Activated naive CD4-positive, alpha-beta T cell treated with anti-CD3 and anti-CD28 coated beads, Interleukin-2, amount 50 U/mL, for 72 hours (primary cell): ENCODE measurements at regions not wholly inside any gene's neighbourhood (a gene's known extent, or its start where the extent isn't known, plus 50 kb on each side); places are given as distances from the start of the nearest gene placed in this dataset.
"Not testable (repeated sequence)": the region's sequence is repeated elsewhere in the genome, so short reads cannot be mapped to it uniquely, and the experiment has no call there.

Source experiments
- ATAC-seq, 2 donors: fragments of 150-1000 bp; cut with Tn5 transposase; 2 replicates each; pipeline ENCODE4 v1.10.0; 2021; ENCODE audit warnings: mild to moderate bottlenecking in 2 of 2, moderate library complexity in 2 of 2
- DNase-seq, 2 donors: peaks; one replicate each; pipeline ENCODE4 v3.0.0; 2021 to 2022; ENCODE audit warnings: low spot score in 2 of 2
- H3K27ac Mint-ChIP-seq, 2 donors: one replicate each; pipeline ENCODE4 v1.8.0; 2022; ENCODE audit warnings: mild to moderate bottlenecking in 2 of 2, mixed read lengths in 2 of 2
- H3K36me3 Mint-ChIP-seq, 2 donors: one replicate each; pipeline ENCODE4 v1.8.0; 2022; ENCODE audit warnings: mixed read lengths in 2 of 2
- H3K9me3 Mint-ChIP-seq, 2 donors: one replicate each; pipeline ENCODE4 v1.8.0; 2022; ENCODE audit warnings: mixed read lengths in 2 of 2

DNA sequence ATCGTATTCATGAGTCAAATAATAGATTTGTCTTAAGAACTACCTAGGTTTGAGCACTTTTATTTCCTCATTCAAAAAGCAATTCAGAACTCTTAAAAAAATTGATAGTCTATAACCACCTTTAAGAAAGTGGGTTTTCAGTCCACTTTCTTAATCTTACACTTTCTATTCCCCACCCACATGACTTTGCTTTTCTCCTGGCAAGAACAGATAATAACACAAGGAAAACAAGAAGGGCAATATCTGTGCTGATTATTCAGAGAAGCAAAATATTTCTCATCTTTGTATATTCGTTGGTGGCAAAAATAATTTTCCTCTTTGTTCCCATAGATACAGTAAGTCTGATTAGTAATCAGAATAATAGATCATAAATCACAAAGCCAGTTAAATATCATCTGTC lies 130.6 kb upstream of the DNAJC10 start:
- Mint-ChIP-seq H3K27ac (no peak overlapping the region), H3K36me3 (no peaks in the 10 kb centered on the region), H3K9me3 (no peaks in the 10 kb centered on the region)
- no peak for ATAC-seq
- DNase-seq = no peak

DNA sequence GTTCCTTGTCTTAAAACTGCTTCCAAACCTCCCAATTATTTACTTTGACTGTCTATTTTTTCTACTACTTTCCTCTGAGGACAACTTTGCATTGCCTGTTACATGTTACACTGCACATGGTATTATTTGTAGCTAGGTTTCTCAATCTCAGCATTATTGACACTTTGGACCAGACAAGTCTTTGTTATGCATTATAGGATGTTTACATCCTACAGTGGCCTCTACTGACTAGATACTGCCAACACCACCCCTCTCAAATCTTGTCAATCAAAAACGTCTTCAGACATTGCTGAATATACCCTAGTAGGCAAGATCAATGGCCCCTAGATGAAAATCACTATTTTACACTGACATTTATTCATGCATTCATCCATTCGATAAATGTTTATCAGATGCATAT lies 129.6 kb upstream of the DNAJC10 start:
- H3K27ac Mint-ChIP-seq = no peak overlapping the region
- no peaks in the 10 kb centered on the region for H3K9me3 Mint-ChIP-seq
- H3K36me3 Mint-ChIP-seq = no peaks in the 10 kb centered on the region
- DNase-seq (no peak), ATAC-seq (no peak)

DNA sequence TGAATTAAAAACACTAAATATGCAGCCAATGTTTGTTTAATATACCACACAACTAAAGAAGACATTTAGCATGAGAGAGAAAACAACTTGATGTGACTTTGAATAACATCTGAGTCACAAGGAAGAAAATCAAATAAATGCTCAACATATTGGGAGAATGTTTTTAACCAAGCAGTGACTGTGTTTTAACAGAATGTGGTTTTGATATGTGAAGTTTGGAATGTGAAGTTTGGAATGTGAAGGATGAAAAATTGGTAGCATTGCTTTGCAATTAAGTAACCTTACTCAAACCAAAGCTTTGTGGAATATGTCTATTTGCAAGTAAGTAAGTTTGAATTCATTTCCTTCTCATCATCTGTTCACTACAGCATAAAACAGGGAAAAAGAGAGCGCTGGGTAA lies 128.2 kb upstream of the DNAJC10 start:
- ATAC-seq (no peak), DNase-seq (no peak)
- no peak overlapping the region for H3K27ac Mint-ChIP-seq
- no peaks in the 10 kb centered on the region for H3K9me3 Mint-ChIP-seq
- H3K36me3 Mint-ChIP-seq = no peaks in the 10 kb centered on the region

DNA sequence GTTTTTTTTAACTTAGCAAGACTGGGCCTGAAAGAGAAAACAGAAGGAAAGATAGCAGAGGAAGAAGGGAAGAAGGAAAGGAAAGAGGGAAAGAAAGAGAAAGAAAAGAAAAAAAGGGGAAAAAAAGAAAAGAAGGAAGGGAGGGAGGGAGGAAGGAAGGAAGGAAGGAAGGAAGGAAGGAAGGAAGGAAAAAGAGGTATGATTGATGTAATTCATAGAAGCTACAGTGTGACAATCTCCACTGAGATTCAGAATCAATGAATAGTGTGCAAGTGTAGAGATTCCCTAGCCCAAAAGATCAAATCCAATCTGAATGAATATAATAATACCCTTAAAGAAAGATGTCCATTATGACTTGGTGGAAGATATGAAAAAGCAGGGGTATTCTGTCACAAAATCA lies 126.9 kb upstream of the DNAJC10 start:
- Mint-ChIP-seq H3K36me3 (no peaks in the 10 kb centered on the region), H3K9me3 (no peaks in the 10 kb centered on the region), H3K27ac (no peak overlapping the region)
- DNase-seq (no peak), ATAC-seq (no peak)

DNA sequence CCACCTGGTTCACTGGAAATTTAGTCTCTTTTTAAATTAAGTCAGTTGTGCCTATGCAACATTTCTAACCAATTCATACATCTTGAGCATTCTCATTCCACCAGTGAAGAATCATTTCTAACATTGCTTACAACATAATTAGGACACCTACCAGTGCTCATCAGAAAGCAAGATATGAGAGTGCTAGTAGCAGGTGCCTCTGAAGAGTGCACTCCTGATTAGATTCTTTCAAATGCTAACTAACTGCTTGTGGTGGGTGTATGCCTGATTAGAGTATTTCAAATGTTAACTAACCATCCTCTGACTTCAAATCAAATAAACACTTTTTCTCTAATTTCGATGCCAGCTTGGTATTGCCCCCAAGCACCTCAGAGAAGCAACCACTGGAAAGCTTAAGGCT lies 124.3 kb upstream of the DNAJC10 start:
- Mint-ChIP-seq H3K9me3 (no peaks in the 10 kb centered on the region), H3K27ac (no peak overlapping the region), H3K36me3 (no peaks in the 10 kb centered on the region)
- ATAC-seq (no peak), DNase-seq (no peak)

DNA sequence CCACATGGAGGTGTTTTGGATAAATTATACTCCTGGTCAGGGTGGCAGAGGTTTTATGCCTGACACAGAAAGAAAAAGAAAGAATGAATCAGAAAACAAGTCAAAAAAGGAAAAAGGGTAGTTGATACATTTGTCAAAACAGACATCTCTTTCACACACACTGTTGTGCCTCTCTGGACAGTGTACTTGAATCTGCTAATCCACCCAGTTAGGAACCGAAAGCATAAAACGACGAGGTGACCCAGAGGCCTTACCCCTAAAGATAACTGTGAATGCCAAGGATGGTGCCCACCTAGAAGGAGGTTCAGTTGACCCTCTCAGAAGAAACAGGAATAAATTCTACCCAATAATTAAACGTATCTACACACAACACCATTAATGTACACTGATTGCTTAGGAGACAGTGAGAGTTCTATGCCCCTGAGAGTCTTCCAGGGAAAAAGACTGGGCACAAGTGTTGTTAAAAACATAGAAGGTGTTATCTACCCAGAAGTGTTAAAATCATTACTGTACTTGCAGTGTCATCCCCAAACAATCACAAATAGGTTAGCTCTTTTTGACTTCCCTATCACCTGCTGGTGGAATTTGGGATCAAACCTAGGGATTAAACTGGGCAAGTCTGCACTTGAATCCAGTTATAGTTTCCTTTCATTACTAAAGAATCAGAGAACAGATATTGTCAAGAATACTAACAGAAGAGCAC lies 123.2 kb upstream of the DNAJC10 start:
- ATAC-seq (no peak), DNase-seq (no peak)
- Mint-ChIP-seq H3K9me3 (no peaks in the 10 kb centered on the region), H3K27ac (no peak overlapping the region), H3K36me3 (no peaks in the 10 kb centered on the region)

DNA sequence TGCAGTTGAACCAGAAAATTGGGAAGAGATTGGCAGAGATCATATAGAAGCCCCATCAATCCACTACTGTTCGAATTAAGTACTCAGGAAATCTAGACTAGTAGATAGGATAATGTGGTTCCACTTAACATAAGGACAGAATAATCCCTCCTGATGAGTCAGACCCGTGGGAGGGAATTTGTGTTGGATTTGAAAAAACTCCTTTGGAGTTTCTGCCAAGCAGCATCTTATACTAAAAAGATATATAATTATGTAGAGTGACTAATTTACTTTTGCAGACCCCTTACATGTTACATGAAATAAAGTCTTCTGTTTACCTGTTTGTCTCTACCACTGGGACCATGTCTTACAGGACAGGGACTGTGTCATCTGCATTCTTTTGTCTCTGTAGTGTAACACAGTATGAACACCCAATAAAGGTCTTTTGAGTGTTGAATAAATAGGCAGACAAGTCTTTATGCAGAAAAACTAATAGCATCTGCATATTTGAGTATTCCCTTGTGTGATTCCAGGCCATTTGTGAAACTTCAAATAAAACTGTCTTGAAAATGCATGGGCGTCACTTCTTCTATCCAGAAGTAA lies 122.6 kb upstream of the DNAJC10 start:
- ATAC-seq = no peak
- H3K9me3 Mint-ChIP-seq = no peaks in the 10 kb centered on the region

DNA sequence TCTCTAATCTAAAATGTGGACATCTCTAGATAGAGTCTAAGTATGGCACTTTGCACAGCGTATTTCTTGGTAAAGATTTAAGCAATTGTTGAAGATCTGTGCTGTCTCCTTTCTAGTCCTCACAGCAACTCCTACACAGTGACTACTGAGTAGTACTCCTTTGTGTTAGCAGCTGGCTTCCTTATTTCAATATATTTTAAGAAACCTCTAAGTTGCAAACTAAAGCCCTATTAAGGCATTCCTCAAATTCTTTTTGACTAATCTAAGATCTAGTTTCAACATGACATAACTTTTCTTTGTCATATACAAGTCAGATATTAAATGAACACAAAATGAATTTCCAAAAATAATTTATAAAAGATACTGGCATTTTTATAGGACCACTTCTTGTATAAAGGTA lies 121.8 kb upstream of the DNAJC10 start:
- no peaks in the 10 kb centered on the region for H3K9me3 Mint-ChIP-seq
- ATAC-seq (no peak), DNase-seq (no peak)
- H3K27ac Mint-ChIP-seq = no peak overlapping the region
- H3K36me3 Mint-ChIP-seq = no peaks in the 10 kb centered on the region

More for the DNA sequence above, 122.6 kb upstream of the DNAJC10 start:
- Mint-ChIP-seq H3K27ac (no peak overlapping the region), H3K36me3 (no peaks in the 10 kb centered on the region)
- no peak for DNase-seq

DNA sequence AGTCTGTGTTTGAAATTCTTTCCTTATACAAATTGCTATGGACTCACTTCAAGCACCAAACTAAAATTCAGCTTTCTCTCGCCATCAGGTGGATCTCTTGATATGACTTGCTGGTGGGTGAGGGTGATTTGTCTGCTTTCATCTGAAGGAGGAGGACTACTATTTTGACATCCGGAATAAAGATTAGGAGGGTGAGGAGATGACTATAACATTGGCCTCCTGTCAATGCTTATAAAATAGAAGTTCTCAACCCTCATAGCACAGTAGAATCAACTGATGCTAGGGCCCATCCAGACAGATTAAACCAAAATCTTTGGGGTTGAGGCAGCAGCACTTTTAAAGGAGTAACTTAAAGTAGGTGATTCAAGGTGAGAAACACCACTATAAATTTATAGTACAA lies 120.4 kb upstream of the DNAJC10 start:
- Mint-ChIP-seq H3K9me3 (no peaks in the 10 kb centered on the region), H3K36me3 (no peaks in the 10 kb centered on the region), H3K27ac (no peak overlapping the region)
- ATAC-seq (no peak), DNase-seq (no peak)

DNA sequence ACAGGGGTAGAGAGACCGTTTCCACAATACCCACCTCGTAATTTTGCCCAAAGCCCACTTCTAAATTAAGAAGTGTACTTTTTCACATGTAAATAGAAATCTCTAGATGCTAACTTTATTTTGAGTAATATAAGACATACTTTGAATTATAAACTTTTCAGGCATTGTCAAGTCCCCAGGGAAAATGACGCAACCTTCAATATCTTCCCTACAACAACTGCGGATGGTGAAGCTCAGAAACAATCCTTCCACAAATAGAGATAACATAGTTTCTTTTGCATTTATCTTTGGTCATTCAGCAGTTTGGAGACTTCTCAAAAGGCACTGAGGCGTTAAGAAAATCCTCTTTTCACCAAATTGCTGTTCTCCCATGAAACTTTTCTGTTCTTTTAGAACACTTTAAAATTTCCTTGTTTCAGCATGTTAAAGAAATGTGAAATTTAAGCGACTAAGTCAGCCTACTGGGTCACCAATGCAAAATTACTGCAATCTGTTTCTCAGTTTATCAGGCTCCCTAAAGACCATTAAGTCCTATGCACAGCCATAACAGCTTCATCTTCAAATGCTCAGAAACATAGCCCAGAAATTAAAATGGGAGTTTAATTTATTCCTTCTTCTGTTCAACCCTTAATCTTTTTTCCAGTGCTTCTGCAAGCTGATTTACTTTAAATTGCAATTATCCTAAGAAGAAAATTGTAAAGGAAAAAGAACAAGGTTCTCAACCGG lies 118.3 kb upstream of the DNAJC10 start:
- no peaks in the 10 kb centered on the region for H3K9me3 Mint-ChIP-seq
- no peaks in the 10 kb centered on the region for H3K36me3 Mint-ChIP-seq
- no peak overlapping the region for H3K27ac Mint-ChIP-seq
- ATAC-seq = no peak
- DNase-seq = no peak

DNA sequence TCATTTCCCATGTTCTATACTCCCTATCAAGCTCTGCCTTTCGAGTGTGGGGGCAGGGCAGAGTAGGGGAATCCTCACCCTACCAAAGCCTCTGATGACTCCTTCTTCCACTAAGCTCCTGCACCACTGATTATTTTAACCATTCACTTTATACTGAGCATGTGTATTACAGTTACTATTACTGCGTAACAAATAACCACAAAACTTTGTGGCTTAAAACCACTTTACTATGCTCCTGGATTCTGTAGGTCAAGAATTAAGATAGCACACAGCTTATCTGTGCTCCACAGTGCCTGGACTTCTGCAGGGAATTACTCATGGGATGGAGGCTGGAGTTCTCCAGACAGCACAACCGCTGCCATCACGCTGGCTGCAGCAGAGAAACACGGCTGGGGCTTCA lies 117.4 kb upstream of the DNAJC10 start:
- DNase-seq (no peak), ATAC-seq (no peak)
- H3K27ac Mint-ChIP-seq = no peak overlapping the region
- H3K36me3 Mint-ChIP-seq = no peaks in the 10 kb centered on the region
- no peaks in the 10 kb centered on the region for H3K9me3 Mint-ChIP-seq

DNA sequence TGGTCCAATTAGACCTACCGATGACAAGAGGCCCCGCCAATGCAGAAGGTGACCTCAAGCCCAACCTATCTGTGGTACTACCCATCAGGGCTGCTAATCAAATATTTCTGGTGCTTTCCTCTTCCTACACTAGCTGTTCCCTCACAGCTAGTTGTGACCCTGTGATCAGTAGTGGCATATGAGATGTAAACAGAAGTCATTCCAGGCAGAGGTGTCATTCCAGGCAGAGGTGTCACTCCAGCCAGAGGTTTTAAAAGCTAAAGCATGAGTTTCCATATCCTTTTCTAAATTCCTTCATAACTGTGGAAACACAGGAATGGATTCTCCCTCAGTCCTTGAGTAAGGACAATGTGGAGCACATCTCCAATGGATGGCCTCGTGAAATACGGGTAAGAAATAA lies 110.9 kb upstream of the DNAJC10 start:
- ATAC-seq (no peak), DNase-seq (no peak)
- H3K27ac Mint-ChIP-seq = no peak overlapping the region
- H3K9me3 Mint-ChIP-seq = peaks cover 0 to 4% of the 10 kb centered on the region in 2 donors
- no peaks in the 10 kb centered on the region for H3K36me3 Mint-ChIP-seq

DNA sequence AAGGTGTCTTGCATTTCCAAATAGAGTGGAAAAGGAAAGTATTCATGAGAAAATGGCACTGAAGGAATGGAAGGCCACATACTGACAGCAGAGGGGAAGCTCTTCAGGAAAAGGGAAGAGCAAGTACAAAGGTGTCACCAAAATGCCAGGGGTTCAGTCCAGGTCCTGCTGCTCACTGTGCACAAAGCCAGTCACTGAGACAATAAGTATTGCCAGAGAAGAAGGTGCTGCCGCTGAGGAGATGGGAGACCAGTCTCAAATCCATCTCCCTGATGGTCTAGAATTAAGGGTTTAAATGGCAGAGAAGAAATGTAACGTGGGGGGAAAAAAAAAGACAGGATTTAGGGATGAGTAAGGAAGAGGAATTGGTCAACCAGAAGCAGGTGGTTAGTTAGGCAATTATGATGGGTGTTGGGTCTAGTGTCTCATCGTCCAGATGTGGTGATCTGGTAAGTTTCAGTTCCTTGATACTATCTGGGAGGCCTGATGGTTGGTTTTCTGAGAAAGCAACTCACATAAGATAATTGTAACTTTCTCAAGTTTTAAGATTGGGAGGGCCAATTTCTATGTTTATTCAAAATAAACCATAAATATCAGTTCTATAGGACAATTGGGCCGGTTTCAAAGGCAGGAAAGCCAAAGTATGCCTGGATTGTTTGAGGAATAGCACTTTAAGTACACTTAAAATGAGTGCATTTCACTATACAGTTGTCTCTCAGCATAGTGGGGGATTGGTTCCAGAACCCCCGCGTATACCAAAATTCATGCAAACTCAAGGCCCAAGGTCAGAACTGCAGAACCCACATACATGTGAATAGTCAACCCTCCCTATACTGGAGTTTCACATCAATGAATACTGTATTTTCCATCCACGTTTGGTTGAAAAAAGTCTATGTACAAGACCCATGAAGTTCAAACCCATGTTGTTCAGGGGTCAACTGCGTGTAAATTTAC lies 109.1 kb upstream of the DNAJC10 start:
- no peaks in the 10 kb centered on the region for H3K36me3 Mint-ChIP-seq
- DNase-seq (no peak), ATAC-seq (no peak)
- H3K9me3 Mint-ChIP-seq = peaks cover 0 to 4% of the 10 kb centered on the region in 2 donors
- H3K27ac Mint-ChIP-seq = no peak overlapping the region

DNA sequence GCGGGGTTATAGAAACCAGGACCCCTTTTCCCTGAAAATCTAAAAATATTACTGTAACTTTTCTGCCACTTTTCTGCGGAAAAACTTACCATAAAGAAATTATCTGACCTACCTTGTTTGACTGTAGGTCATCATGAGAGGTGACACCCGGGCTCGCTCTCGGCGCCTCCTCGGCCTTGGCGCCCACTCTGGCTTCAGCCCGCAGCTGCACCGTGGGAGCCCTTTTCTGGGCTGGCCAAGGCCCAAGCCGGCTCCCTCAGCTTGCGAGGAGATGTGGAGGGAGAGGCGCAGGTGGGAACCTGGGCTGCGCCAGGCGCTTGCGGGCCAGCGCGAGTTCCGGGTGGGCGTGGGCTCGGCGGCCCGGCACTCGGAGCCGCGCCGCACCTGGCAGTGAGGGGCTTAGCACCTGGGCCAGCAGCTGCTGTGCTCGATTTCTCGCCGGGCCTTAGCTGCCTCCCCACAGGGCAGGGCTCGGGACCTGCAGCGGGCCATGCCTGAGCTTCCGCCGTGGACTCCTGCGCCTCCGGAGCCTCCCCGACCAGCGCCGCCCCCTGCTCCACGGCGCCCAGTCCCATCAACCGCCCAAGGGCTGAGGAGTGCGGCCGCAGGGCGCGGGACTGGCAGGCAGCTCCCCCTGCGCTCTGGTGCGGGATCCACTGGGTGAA lies 107.7 kb upstream of the DNAJC10 start:
- ATAC-seq (no peak), DNase-seq (no peak)
- no peaks in the 10 kb centered on the region for H3K36me3 Mint-ChIP-seq
- no peak overlapping the region for H3K27ac Mint-ChIP-seq
- H3K9me3 Mint-ChIP-seq = peaks cover 0 to 4% of the 10 kb centered on the region in 2 donors

DNA sequence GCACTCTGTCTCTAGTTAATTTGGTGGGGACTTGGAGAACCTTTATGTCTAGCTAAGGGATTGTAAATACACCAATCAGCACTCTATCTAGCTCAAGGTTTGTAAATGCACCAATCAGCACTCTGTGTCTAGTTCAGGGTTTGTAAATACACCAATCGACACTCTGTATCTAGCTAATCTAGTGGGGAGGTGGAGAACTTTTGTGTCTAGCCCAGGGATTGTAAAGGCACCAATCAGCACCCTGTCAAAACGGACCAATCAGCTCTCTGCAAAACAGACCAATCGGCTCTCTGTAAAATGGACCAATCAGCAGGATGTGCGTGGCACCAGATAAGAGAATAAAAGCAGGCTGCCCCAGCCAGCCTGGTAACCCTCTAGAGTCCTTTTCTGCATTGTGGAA lies 107.1 kb upstream of the DNAJC10 start:
- not testable (repeated sequence) for ATAC-seq, H3K27ac Mint-ChIP-seq, H3K36me3 Mint-ChIP-seq, DNase-seq, H3K9me3 Mint-ChIP-seq

DNA sequence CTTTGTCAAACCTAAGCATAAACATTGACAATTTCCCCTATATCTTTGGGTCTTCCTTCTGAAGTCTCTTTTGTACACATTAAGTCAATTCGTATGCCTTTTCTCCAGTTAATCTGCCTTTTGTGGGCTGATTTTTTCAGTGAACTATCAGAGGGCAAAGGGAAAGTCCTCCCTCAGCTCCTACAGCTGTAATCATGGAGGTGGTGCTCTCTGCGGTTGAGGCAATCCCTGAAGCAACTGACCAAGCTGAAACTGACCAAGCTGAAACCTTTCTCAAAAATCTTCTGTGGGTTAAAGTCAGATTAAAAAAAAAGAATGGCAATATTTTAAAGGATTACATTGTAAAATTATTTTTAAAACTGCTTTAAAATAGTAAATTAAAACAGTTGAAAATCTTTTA lies 105.8 kb upstream of the DNAJC10 start:
- Mint-ChIP-seq H3K27ac (no peak overlapping the region), H3K9me3 (peaks cover 0 to 4% of the 10 kb centered on the region in 2 donors), H3K36me3 (no peaks in the 10 kb centered on the region)
- DNase-seq (no peak), ATAC-seq (no peak)
